Colonic mucosa (tissue), 4 donors: ENCODE measurements at regions not wholly inside any gene's neighbourhood (a gene's known extent, or its start where the extent isn't known, plus 50 kb on each side); places are given as distances from the start of the nearest gene placed in this dataset.
A peak's percentile ranks its signal among the peaks of the same experiment; 100 is the strongest.

Source experiments
- DNase-seq: peaks from one replicate; pipeline ENCODE4 v3.0.0-alpha.2; 2020
- H3K27ac ChIP-seq: fragments of 200-600 bp; one replicate; pipeline ENCODE4 v1.8.0; 2021
- H3K27me3 ChIP-seq: fragments of 200-600 bp; one replicate; pipeline ENCODE4 v1.8.0; 2021
- H3K36me3 ChIP-seq: fragments of 200-600 bp; one replicate; pipeline ENCODE4 v1.8.0; 2021
- H3K4me1 ChIP-seq: fragments of 200-600 bp; one replicate; pipeline ENCODE4 v1.8.0; 2021; ENCODE audit warnings: mild to moderate bottlenecking
- H3K4me3 ChIP-seq: fragments of 200-600 bp; one replicate; pipeline ENCODE4 v1.8.0; 2021
- H3K9ac ChIP-seq, 2 donors: one replicate each; pipeline ENCODE4 v1.7.0; 2013; ENCODE audit warnings: control low read depth in 2 of 2, low read depth in 2 of 2, low read length in 2 of 2
- H3K9me3 ChIP-seq: fragments of 200-600 bp; one replicate; pipeline ENCODE4 v1.8.0; 2021
- intact Hi-C: fragments of 100-400 bp; cut with DNase I; formaldehyde crosslinking; loops from one replicate; pipeline ENCODE4 v1.14.1; 2022
- TF ChIP-seq, protein P1 (sequence below): fragments of 200-600 bp; IDR thresholded peaks from one replicate; pipeline ENCODE4 v1.8.0; 2022; ENCODE audit warnings: antibody characterized with exemption, mild to moderate bottlenecking
- donor health status: healthy.
- donor health status: DM: no; HTN: no; CAD: no.
- donor health status: DM: no; HTN: no; CAD: no.

DNA sequence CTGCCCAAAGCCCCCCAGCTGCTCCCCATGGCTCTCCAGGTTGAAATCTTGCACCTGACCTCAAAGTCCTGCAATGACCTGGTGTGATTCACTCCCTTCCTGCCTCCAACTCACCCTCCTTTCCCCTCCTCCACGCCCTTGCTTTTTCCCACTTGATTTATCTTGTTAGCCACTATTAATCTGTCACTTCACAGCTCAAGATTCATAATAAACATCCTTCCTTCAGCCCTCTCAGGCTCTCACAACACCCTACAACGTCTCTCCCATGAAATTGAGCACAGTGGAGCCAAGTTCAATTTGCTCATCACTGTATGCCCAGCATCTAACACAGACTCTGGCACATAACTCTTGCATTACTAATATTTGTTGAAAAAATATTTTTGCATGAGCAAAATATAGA is 85.6 kb upstream of the SLC35G4 start:
- intact Hi-C loops = no loop called here
- no peak for DNase-seq
- no peak overlapping the region for H3K9ac ChIP-seq
- no peak overlapping the region for H3K4me3 ChIP-seq
- no peaks in the 10 kb centered on the region for H3K27me3 ChIP-seq
- no peaks in the 10 kb centered on the region for H3K9me3 ChIP-seq
- H3K27ac ChIP-seq = no peak overlapping the region
- no peaks in the 10 kb centered on the region for H3K4me1 ChIP-seq
- H3K36me3 ChIP-seq = no peaks in the 10 kb centered on the region
- TF ChIP-seq, protein P1, sequence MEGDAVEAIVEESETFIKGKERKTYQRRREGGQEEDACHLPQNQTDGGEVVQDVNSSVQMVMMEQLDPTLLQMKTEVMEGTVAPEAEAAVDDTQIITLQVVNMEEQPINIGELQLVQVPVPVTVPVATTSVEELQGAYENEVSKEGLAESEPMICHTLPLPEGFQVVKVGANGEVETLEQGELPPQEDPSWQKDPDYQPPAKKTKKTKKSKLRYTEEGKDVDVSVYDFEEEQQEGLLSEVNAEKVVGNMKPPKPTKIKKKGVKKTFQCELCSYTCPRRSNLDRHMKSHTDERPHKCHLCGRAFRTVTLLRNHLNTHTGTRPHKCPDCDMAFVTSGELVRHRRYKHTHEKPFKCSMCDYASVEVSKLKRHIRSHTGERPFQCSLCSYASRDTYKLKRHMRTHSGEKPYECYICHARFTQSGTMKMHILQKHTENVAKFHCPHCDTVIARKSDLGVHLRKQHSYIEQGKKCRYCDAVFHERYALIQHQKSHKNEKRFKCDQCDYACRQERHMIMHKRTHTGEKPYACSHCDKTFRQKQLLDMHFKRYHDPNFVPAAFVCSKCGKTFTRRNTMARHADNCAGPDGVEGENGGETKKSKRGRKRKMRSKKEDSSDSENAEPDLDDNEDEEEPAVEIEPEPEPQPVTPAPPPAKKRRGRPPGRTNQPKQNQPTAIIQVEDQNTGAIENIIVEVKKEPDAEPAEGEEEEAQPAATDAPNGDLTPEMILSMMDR = no peak

DNA sequence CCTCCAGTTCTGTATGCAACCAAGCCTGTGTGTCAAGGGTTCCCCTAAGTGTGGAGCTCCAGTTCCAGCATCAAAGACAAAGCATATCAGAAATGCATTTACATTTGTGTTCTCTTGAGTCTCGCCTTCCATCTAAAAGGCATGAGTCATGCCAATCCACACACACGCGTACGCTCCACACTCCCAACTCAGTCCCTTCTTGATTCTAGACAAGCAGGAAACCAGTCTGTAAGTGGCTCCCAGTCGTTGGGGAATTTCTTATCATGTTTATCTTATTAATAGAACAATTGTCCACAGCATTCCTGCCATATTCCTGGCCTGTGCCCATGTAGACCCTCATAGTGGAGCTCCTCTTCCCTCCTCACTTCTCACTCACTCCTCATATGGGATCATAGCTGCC is 86.4 kb upstream of the SLC35G4 start:
- no peaks in the 10 kb centered on the region for H3K4me1 ChIP-seq
- TF ChIP-seq, protein P1 = no peak
- intact Hi-C loops = no loop called here
- no peak for DNase-seq
- no peaks in the 10 kb centered on the region for H3K36me3 ChIP-seq
- no peak overlapping the region for H3K27ac ChIP-seq
- H3K27me3 ChIP-seq = no peaks in the 10 kb centered on the region
- no peak overlapping the region for H3K4me3 ChIP-seq
- H3K9me3 ChIP-seq = no peaks in the 10 kb centered on the region
- H3K9ac ChIP-seq = no peak overlapping the region

DNA sequence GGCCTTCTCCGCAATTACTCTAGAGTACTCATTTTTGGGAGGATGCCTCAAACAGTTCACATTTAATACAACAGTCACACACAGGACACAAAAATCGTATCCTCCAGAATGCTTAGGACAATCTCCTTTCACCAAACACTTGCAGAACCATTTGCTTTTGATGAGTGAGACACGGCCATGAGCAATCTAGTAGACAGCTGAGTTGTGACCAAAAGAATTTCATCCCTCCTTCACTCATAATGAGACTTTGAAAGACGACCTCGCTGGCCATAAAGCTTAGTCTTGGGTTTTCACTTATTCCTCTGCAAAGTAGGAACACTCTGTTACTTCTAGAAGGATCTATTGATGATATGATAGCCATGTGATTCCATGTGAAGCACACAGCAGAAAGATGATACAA is 87.5 kb upstream of the SLC35G4 start:
- no peaks in the 10 kb centered on the region for H3K4me1 ChIP-seq
- H3K4me3 ChIP-seq = no peak overlapping the region
- H3K36me3 ChIP-seq = no peaks in the 10 kb centered on the region
- no peak for DNase-seq
- no peak overlapping the region for H3K9ac ChIP-seq
- no peaks in the 10 kb centered on the region for H3K27me3 ChIP-seq
- TF ChIP-seq, protein P1 = no peak
- intact Hi-C loops = no loop called here
- H3K27ac ChIP-seq = no peak overlapping the region
- no peaks in the 10 kb centered on the region for H3K9me3 ChIP-seq

DNA sequence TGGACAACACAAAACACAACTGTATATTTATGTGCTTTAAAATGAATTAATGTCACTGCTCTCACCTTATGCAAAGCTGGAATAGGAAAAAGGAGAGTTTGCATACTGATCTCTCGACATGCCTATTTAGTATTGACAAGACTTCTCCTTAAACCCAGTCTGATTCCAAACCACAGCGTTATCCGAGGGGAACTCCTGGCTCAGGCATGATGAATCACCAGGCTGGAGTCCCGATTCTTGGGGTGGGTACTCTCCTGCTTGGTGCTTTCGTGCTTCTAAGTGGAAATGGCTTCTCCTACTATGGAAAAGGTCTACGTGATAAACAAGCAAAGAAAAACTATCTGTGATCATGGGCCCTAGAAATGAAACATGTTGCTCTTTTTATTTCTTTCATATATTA is 88.9 kb upstream of the SLC35G4 start:
- Histone ChIP-seq H3K9me3 (no peaks in the 10 kb centered on the region), H3K27me3 (no peaks in the 10 kb centered on the region), H3K27ac (no peak overlapping the region), H3K4me3 (no peak overlapping the region), H3K4me1 (no peaks in the 10 kb centered on the region), H3K9ac (no peak overlapping the region), H3K36me3 (no peaks in the 10 kb centered on the region)
- DNase-seq = no peak
- intact Hi-C loops = no loop called here
- TF ChIP-seq, protein P1 = no peak

DNA sequence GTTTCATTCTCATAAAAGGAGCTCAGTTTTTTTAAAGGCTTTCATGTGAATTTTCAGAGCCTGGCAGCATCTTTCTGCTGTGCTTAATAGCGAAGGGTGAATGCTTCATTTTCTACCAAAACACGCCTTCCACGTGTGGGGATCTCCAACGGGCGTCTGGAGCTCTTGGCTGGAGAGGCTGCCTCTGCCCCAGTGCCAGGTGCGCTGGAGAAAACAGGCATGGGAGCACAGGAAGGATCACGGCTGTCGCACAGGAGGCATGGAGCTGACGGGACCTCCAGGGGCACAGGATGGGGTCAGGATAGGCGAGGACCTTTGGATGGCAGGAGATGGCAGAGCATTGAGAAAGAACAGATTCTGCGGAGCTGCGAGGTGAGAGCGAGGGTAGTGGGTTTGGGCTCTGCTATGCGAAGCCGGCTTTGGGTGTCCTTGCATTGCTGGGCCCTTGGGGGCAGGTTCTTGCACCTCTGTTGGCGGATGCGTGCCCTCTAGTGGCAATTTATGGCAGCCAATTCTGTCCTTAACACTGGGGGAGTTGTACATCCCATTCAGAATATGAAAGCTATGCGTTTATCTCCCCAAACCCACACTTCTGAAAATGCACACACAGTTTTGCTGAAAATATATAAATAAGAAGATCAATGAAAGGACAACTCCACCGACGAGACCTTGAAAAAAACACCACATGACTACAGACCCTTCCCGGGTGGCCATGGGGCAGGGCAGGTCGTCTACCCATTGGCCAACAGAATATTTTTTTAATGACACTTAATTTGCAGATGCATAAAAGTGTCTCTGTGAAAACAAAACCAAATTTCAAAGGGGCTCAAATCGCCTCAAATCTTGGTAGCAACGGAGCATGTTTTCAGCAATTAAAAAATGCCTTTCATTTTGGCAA is 90.4 kb upstream of the SLC35G4 start:
- DNase-seq = peak; percentile 27
- Histone ChIP-seq H3K9ac (no peak overlapping the region), H3K36me3 (no peaks in the 10 kb centered on the region), H3K4me3 (no peak overlapping the region), H3K27me3 (no peaks in the 10 kb centered on the region), H3K27ac (no peak overlapping the region), H3K4me1 (no peaks in the 10 kb centered on the region), H3K9me3 (no peaks in the 10 kb centered on the region)
- intact Hi-C loops = no loop called here
- TF ChIP-seq, protein P1 = no peak
